Neural progenitor cell (in vitro differentiated cells): ENCODE measurements at regions not wholly inside any gene's neighbourhood (a gene's known extent, or its start where the extent isn't known, plus 50 kb on each side); places are given as distances from the start of the nearest gene placed in this dataset.

ENCODE experiments used
- EZH2 ChIP-seq: fragments of 200-600 bp; sonication (generic); IDR thresholded peaks from 2 replicates; pipeline ENCODE4 v1.6.1; 2017; ENCODE audit warnings: antibody characterized with exemption, mild to moderate bottlenecking, moderate library complexity
- EZH2phosphoT487 ChIP-seq: fragments of 200-600 bp; sonication (generic); IDR thresholded peaks from 2 replicates; pipeline ENCODE4 v1.6.1; 2017; ENCODE audit warnings: antibody characterized with exemption
- TF ChIP-seq, protein P1 (sequence below): fragments of 200-600 bp; sonication (generic); IDR thresholded peaks from 2 replicates; pipeline ENCODE4 v1.5.1; 2017; ENCODE audit warnings: antibody characterized with exemption, mild to moderate bottlenecking

DNA sequence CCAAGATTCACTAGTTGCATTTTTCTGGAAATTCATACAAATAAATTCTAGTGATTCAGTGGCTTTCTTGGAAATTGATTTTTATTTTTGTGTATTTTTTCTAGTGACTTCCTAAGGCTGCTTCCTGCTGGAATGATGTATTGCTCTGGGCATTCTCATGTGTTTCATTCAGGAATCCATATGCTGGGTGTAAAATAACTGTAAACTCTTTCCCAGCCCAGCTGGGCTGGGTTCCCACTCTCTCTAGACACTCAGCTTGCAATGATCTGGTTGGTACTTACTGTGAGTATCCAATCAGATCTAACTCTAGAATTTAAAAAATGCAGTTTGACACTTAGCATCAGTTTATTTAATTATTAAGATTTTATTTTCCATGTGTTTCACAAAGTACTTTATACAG lies 882.2 kb downstream of the STIM2 start:
- TF ChIP-seq, protein P1, sequence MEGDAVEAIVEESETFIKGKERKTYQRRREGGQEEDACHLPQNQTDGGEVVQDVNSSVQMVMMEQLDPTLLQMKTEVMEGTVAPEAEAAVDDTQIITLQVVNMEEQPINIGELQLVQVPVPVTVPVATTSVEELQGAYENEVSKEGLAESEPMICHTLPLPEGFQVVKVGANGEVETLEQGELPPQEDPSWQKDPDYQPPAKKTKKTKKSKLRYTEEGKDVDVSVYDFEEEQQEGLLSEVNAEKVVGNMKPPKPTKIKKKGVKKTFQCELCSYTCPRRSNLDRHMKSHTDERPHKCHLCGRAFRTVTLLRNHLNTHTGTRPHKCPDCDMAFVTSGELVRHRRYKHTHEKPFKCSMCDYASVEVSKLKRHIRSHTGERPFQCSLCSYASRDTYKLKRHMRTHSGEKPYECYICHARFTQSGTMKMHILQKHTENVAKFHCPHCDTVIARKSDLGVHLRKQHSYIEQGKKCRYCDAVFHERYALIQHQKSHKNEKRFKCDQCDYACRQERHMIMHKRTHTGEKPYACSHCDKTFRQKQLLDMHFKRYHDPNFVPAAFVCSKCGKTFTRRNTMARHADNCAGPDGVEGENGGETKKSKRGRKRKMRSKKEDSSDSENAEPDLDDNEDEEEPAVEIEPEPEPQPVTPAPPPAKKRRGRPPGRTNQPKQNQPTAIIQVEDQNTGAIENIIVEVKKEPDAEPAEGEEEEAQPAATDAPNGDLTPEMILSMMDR, result no peak
- TF ChIP-seq EZH2 (no peak), EZH2phosphoT487 (no peak)
